GM18858 (cell line): ENCODE measurements at regions not wholly inside any gene's neighbourhood (a gene's known extent, or its start where the extent isn't known, plus 50 kb on each side); places are given as distances from the start of the nearest gene placed in this dataset.

ENCODE experiments used
- ATAC-seq: cut with Tn5 transposase; IDR thresholded peaks from one replicate; pipeline ENCODE4 v1.9.1; 2021; ENCODE audit not compliant: unreplicated experiment

DNA sequence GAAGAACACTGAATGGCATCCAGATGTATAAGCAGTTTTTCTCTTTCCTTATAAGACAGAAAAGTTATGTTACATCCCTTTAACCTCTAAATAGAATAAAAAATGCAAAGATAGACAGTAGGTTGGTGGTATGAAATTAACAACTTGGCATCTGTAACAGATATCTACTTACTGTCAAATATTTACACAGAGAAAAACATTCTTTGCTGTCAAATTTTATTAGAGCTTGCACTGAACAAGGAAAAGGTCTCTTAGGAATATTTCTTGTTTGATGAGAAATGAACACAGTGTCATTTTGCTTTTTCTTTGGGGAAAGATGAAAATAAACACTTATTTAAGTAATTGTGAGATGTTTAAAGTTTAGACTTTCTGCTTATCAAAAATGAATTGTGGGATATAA, 65.6 kb upstream of the PCDH15 start:
- ATAC-seq = no peak

DNA sequence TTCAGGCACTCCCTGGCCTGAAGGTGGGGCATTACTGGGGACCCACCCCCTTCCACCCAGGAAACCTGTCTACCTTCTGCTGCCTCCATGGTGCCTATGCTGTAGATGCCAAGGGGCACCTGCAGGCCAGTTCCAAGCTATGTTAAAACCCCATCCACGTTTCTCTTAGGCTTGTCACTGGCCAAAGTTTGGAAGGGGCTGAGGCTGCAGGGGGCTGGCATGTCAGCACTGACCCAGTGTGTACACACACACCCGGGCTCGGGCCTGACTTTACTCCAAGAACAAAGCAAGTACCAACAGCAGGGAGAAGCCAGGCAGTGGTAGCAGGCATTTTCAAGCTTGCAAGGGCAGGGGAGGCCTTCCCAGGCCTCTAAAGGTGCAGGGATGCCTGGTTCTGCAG, 53.8 kb upstream of the PCDH15 start:
- no peak for ATAC-seq

DNA sequence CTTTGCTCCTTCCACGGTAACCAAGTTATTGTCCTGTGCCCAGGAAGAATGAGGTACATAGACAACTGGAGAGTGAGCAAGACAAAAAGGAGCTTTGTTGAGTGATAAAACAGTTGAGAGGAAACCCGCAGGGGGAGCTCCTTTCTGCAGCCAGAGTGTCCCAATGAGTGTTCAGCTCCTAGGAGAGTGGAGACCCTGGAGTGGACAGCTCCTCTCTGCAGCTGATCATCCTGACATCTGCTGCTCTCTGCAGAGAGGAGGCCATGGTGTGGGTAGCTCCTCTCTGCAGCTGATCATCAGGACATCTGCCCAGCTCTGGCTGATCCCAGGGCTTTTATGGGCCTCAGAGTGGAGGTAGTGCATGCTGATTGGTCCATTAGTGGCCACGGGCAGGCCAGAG, 53.4 kb upstream of the PCDH15 start:
- ATAC-seq = no peak

DNA sequence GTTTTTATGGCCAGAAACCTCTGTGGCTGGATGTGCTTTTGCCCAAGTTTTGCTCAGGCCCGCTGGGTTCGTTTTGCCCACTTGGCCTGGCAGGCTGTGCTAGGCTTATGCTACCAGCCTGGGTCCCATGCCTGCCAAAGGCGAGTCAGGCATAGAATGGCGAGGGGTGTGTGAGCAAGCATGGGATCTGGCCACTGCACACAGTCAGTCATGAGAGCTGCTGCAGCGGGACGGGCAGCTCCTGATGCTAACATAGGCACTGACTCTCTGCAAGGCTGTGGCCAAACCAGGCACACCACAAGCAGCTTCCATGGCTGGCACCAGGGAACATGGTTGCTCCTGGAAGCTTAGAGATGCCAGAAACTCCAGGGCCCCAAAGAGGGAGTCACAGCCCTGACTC, 52.9 kb upstream of the PCDH15 start:
- no peak for ATAC-seq
